ENCODE measurements at regions not wholly inside any gene's neighbourhood (a gene's known extent, or its start where the extent isn't known, plus 50 kb on each side); places are given as distances from the start of the nearest gene placed in this dataset.

DNA sequence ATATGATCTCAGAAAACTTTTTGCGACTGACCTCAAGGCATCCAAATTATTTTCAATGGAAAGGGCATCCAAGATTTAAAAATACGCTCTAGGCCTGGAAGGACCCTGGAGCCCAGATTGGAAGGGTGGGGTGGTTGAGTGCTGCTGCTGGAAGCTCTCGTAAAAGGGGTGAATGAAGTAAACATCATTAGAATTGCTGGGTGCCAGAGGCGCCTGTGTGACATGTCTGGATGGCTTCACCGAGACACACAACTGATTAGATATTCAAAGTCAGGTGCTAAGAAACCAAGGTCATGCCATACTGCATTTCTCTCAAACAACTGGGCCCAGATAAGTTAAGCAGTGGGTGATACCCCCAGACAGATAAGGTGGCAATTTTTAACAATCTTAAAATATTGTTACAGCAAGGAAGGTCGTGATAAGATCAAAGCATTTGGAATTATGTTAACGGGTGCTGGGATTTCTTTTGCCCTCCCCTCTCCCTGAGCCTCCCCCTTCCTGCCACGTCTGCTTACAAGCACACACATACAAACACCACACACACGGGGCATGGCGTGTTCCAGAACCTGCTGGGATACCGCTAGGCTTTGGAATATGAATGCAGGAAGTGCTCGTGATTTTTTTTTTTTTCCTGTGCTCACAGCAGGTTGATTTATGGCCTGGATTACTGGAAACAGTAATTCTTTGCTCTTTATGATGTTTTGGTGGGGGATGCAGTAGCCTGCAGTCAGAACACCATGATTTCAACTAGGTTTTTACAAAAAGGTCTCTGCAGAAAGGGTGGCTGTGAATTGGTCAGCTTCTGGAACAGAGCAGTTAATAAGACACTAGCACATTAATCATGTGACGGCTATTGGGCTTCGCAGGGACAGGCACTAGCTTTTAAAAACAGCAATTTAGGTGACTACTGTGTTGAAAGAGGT is 551.2 kb downstream of the QKI start:
- no peak for TF ChIP-seq POLR2A (IDR thresholded peaks at IDR 0.05)
- TF ChIP-seq, protein P1, sequence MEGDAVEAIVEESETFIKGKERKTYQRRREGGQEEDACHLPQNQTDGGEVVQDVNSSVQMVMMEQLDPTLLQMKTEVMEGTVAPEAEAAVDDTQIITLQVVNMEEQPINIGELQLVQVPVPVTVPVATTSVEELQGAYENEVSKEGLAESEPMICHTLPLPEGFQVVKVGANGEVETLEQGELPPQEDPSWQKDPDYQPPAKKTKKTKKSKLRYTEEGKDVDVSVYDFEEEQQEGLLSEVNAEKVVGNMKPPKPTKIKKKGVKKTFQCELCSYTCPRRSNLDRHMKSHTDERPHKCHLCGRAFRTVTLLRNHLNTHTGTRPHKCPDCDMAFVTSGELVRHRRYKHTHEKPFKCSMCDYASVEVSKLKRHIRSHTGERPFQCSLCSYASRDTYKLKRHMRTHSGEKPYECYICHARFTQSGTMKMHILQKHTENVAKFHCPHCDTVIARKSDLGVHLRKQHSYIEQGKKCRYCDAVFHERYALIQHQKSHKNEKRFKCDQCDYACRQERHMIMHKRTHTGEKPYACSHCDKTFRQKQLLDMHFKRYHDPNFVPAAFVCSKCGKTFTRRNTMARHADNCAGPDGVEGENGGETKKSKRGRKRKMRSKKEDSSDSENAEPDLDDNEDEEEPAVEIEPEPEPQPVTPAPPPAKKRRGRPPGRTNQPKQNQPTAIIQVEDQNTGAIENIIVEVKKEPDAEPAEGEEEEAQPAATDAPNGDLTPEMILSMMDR (IDR thresholded peaks at IDR 0.05), result no peak

All from tibial nerve (tissue), 3 donors.